Vagina (tissue), 2 donors: ENCODE measurements at regions not wholly inside any gene's neighbourhood (a gene's known extent, or its start where the extent isn't known, plus 50 kb on each side); places are given as distances from the start of the nearest gene placed in this dataset.

Experiments
- DNase-seq, 2 donors: peaks; one replicate each; pipeline ENCODE4 v3.0.0-alpha.2; 2017; ENCODE audit errors: extremely low spot score in 2 of 2
- H3K27ac ChIP-seq: fragments of 200-600 bp; sonication (generic); one replicate; pipeline ENCODE4 v1.5.1; 2019
- H3K27me3 ChIP-seq: fragments of 200-600 bp; sonication (generic); one replicate; pipeline ENCODE4 v1.5.1; 2019
- H3K36me3 ChIP-seq, 2 donors: fragments of 200-600 bp; sonication (generic); one replicate each; pipeline ENCODE4 v1.5.1; 2017 to 2019
- H3K4me1 ChIP-seq: fragments of 200-600 bp; sonication (generic); one replicate; pipeline ENCODE4 v1.5.1; 2019
- H3K4me3 ChIP-seq, 2 donors: fragments of 200-600 bp; sonication (generic); 1 replicate in 1 of 2; 2 replicates in 1 of 2; pipeline ENCODE4 v1.5.1; 2016 to 2019
- H3K9me3 ChIP-seq: fragments of 200-600 bp; sonication (generic); one replicate; pipeline ENCODE4 v1.5.1; 2019
- POLR2A ChIP-seq, 2 donors: fragments of 450-650 bp; IDR thresholded peaks; one replicate each; pipeline ENCODE4 v1.6.1; 2017; ENCODE audit warnings: antibody characterized with exemption in 2 of 2, mild to moderate bottlenecking in 2 of 2, moderate library complexity in 2 of 2
- POLR2AphosphoS5 ChIP-seq, 2 donors: sonication (generic); formaldehyde crosslinking; IDR thresholded peaks; one replicate each; pipeline ENCODE4 v1.9.0; 2017; ENCODE audit warnings: antibody characterized with exemption in 2 of 2, mild to moderate bottlenecking in 2 of 2, low read depth in 1 of 2; ENCODE audit not compliant: insufficient read depth in 1 of 2
- intact Hi-C: fragments of 100-400 bp; cut with DNase I; formaldehyde crosslinking; loops from one replicate; pipeline ENCODE4 v1.15.1; 2023
- TF ChIP-seq, protein P1 (sequence below), 3 experiments: fragments of 450-650 bp in 2 of 3; fragments of 200-600 bp in 1 of 3; sonication (generic) in 1 of 3; IDR thresholded peaks; one replicate each; pipeline ENCODE4 v1.5.1; 2017 to 2019; ENCODE audit warnings: antibody characterized with exemption in 3 of 3, mild to moderate bottlenecking in 2 of 3, moderate library complexity in 2 of 3

DNA sequence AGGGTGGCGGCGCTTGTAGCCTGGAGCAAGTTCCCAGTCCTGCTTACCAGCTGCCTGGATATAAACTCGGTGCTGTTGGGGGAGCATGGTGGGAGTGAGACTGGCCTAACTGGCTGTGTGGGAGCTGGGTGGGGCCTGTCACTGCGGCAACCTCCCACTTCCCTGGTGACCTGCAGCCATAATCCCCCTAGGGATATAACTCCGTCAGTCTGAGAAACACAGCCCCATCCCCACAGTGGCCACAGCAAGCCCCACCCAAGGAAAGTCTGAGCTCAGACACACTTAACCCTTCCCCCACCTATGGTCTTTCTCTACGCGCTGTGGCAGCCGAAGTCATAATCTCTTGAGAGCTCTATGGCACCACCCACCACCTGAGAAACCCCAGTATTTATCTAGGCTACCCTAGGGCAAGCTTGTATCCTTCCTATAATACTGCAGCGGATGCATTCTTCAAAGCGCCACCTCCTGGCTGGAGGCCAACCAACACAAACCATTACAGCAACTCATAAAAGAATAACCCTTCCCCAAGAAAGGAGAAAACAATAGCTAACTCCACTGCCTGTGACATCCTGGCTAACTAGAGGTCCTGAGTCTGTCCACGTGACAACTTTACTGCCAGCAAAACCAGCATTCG lies 57.4 kb downstream of the ZNF648 start:
- H3K4me3 ChIP-seq, result no peak overlapping the region
- H3K36me3 ChIP-seq, result no peaks in the 10 kb centered on the region
- DNase-seq, result no peak
- H3K27me3 ChIP-seq, result no peaks in the 10 kb centered on the region
- H3K27ac ChIP-seq, result peak overlapping the region; percentile 11
- H3K4me1 ChIP-seq, result peaks cover 14% of the 10 kb centered on the region
- H3K9me3 ChIP-seq, result no peaks in the 10 kb centered on the region
- intact Hi-C loops, result no loop called here
- TF ChIP-seq POLR2A (IDR thresholded peaks at IDR 0.05), result no peak
- TF ChIP-seq, protein P1, sequence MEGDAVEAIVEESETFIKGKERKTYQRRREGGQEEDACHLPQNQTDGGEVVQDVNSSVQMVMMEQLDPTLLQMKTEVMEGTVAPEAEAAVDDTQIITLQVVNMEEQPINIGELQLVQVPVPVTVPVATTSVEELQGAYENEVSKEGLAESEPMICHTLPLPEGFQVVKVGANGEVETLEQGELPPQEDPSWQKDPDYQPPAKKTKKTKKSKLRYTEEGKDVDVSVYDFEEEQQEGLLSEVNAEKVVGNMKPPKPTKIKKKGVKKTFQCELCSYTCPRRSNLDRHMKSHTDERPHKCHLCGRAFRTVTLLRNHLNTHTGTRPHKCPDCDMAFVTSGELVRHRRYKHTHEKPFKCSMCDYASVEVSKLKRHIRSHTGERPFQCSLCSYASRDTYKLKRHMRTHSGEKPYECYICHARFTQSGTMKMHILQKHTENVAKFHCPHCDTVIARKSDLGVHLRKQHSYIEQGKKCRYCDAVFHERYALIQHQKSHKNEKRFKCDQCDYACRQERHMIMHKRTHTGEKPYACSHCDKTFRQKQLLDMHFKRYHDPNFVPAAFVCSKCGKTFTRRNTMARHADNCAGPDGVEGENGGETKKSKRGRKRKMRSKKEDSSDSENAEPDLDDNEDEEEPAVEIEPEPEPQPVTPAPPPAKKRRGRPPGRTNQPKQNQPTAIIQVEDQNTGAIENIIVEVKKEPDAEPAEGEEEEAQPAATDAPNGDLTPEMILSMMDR (IDR thresholded peaks at IDR 0.05), result no peak
- peak in 1 of 2 donors; percentile 7 for TF ChIP-seq POLR2AphosphoS5 (IDR thresholded peaks at IDR 0.05; ENCODE audit: insufficient read depth in 1 of 2, low read depth in 1 of 2)

GRCh38 chr1:182003025-182003725 lies 58.3 kb downstream of the ZNF648 start:
- TF ChIP-seq POLR2A (IDR thresholded peaks at IDR 0.05) (no peak), POLR2AphosphoS5 (IDR thresholded peaks at IDR 0.05; ENCODE audit: insufficient read depth in 1 of 2, low read depth in 1 of 2) (no peak)
- TF ChIP-seq, protein P1 (IDR thresholded peaks at IDR 0.05), result no peak
- H3K27me3 ChIP-seq, result no peaks in the 10 kb centered on the region
- no peaks in the 10 kb centered on the region for H3K36me3 ChIP-seq
- no peak for DNase-seq
- H3K4me1 ChIP-seq, result peaks cover 14% of the 10 kb centered on the region
- intact Hi-C loops, result no loop called here
- no peaks in the 10 kb centered on the region for H3K9me3 ChIP-seq
- H3K27ac ChIP-seq, result no peak overlapping the region
- H3K4me3 ChIP-seq, result no peak overlapping the region

DNA sequence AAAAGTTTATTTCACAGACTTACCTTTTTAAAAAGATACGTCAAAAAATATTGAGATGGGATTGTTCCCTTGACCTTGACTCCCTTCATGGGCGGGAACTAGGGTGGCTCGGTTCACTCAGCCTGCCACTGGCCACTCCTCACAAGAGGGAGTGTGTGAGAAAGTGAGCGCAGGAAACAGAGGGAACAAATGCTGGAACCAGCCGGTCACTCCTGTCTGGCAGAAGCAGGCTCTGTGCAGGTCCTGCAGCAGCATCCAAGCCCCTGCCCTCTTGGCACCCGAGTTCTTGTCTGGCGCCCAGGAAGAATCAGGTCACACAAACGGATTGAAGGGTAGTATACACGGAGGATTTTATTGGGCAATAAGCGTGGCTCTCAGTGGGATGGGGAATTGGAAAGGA lies 58.9 kb downstream of the ZNF648 start:
- H3K9me3 ChIP-seq, result no peaks in the 10 kb centered on the region
- no peak overlapping the region for H3K27ac ChIP-seq

DNA sequence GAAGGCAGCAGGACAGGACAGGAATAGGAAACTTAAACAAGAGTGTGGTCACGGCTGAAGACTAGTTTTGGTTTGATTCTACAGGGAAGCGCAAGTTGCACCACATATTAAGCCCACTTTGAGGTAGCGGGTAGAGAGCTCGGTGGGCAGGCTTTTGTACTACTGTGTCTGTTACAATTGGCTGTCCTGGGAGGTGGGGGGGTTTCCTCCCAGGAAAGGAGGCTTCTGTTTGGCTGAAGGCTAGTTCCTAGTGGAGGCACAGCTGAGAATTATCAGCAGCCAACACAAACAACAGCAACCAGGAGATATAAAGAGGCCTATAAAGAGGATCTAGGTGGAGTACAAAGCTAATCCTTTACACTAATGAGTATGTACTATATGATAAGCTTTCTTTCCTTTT lies 62.7 kb downstream of the ZNF648 start:
- Histone ChIP-seq H3K4me3 (no peak overlapping the region), H3K9me3 (no peaks in the 10 kb centered on the region), H3K36me3 (no peaks in the 10 kb centered on the region), H3K27me3 (no peaks in the 10 kb centered on the region), H3K4me1 (peaks cover 14% of the 10 kb centered on the region), H3K27ac (no peak overlapping the region)
- no peak for TF ChIP-seq POLR2AphosphoS5 (IDR thresholded peaks at IDR 0.05; ENCODE audit: insufficient read depth in 1 of 2, low read depth in 1 of 2)
- TF ChIP-seq POLR2A (IDR thresholded peaks at IDR 0.05), result no peak
- TF ChIP-seq, protein P1 (IDR thresholded peaks at IDR 0.05), result no peak
- DNase-seq, result no peak
- intact Hi-C loops, result no loop called here

More for the DNA sequence above, 58.9 kb downstream of the ZNF648 start:
- H3K4me1 ChIP-seq, result peaks cover 14% of the 10 kb centered on the region
- H3K27me3 ChIP-seq, result no peaks in the 10 kb centered on the region
- no peak overlapping the region for H3K4me3 ChIP-seq
- intact Hi-C loops, result no loop called here
- TF ChIP-seq, protein P1 (IDR thresholded peaks at IDR 0.05), result no peak
- DNase-seq, result no peak
- no peaks in the 10 kb centered on the region for H3K36me3 ChIP-seq

GRCh38 chr1:181992072-181992471 lies 69.4 kb downstream of the ZNF648 start:
- intact Hi-C loops, result no loop called here
- Histone ChIP-seq H3K36me3 (no peaks in the 10 kb centered on the region), H3K27me3 (no peaks in the 10 kb centered on the region), H3K4me1 (no peaks in the 10 kb centered on the region), H3K9me3 (no peaks in the 10 kb centered on the region), H3K4me3 (no peak overlapping the region), H3K27ac (no peak overlapping the region)
- TF ChIP-seq POLR2AphosphoS5 (IDR thresholded peaks at IDR 0.05; ENCODE audit: insufficient read depth in 1 of 2, low read depth in 1 of 2) (no peak), POLR2A (IDR thresholded peaks at IDR 0.05) (no peak)
- TF ChIP-seq, protein P1 (IDR thresholded peaks at IDR 0.05), result no peak
- DNase-seq, result no peak
